GM18858 (cell line): ENCODE measurements at regions not wholly inside any gene's neighbourhood (a gene's known extent, or its start where the extent isn't known, plus 50 kb on each side); places are given as distances from the start of the nearest gene placed in this dataset.

Source experiments
- ATAC-seq: cut with Tn5 transposase; IDR thresholded peaks from one replicate; pipeline ENCODE4 v1.9.1; 2021; ENCODE audit not compliant: unreplicated experiment

DNA sequence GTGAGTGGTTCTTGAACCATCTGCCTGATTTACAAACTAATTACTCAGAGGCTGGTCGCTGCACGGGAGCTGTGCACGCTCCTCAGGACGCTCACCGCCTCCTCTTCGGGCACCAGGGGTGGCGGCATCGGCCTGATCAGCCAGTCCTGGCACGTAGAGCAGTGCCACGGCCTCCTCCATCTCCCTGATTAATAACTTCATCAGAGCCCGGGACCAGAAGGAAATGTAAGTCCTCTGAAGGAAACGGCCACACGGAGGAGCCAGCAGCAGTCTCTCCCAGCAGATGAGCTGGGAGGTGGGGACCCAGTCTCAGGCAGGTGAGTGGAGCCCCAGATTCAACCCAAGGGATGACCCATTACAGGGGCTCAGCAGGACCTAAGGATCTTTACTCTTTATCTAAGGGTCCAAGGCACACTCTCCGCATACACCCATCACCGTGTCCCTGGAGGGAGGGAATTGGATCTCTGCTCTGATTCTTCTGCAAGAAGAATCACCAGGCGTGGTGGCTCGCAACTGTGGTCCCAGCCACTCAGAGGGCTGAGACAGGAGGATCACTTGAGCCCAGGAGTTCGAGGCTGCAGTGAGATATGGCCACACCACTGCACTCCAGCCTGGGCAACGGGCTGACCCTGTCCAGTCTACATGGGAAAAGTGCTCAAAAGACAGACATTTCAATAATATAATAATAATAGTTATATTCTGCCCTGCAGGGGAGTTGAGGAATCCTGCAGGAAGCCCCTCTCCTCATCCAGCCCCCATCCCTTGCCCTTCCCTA, 366.5 kb downstream of the SEC14L1 start:
- ATAC-seq: no peak

DNA sequence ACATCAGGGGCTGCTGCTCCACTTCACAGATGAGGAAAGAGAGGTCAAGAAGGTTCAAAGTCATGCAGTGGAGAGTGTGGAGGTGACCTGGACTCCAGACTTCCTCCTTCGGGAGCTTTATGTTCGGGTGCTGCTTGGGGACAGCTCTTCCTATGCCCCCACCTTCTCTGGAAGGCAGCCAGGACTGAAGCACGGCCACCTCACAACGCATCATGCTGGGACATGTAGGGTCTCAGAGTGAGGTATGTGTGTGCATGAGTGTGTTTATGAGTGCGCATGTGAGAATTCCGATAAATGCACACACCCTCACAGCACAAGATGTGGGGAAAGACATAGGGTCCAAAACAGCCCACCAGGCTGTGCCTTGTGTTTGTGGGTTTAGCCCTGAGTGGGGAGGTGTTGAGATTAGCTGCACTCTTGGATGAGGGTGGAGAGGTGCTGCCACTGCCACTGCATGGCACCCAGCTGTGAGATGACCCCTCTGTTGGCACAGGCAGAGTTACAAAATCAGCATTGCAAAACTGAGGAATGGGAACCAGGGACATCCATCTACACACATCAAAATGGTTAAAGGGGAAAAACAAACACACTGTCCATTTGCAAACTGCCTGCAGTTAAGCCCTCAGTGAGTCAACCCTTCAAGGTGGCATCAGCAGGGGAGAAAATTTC, 367.4 kb downstream of the SEC14L1 start:
- ATAC-seq: no peak

DNA sequence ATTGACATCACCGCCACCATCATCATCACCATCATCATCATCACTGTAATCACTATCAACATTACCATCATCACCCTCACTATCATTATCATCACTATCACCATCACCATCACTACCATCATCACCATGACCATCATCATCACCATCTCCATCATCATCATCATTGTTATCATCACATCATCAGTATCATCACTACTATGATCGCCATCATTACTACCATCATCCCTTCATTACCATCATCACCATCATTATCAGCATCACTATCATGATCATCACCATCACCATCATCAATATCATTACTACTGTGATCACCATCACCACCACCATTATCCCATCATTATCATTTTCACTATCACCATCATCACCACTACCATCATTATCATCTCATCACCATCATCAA, 368.3 kb downstream of the SEC14L1 start:
- no peak for ATAC-seq

DNA sequence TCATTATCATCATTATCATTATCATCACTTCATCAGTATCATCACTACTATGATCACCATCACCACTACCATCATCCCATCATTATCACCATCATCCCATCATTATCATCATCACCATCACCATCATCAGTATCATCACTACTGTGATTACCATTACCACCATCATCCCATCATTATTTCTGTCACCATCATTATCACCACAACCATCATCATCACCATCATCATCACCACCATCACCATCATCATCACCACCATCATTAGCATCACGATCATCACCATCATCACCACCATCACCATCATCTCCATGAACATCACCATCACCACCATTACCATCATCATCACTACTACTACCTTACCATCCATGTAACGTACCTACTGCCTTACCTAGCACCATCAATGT, 368.8 kb downstream of the SEC14L1 start:
- no peak for ATAC-seq

DNA sequence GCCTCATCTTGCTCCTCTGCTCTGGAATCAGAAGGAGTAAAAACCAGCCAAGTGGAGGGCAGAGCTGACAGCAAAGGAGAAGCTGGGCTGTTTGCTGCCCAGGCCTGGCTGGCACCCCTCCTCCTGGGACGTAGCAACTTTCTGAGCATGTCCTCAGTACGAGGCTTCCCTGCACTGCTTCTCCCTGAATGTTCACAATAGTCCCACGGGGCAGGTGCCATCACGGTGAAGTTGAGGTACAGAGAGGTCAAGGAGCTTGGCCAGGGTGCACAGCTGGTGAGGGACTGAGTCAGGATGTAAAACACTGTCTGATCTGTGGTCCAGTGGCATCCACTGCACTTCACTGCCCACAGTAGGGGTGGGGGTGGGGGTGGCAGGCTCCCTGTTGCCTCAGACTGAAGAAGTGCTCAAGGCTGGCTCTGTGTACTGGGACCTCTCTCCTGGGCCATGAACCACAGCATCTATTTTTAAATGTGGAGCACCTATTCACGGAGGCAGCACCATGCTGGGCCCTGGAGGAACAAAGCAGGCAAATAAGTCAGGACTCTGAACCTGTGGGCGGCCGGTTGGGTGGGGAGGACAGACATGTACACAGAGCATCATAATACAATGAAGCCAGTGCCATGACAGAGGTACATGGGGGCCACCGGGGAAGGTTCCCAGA, 369.5 kb downstream of the SEC14L1 start:
- no peak for ATAC-seq

DNA sequence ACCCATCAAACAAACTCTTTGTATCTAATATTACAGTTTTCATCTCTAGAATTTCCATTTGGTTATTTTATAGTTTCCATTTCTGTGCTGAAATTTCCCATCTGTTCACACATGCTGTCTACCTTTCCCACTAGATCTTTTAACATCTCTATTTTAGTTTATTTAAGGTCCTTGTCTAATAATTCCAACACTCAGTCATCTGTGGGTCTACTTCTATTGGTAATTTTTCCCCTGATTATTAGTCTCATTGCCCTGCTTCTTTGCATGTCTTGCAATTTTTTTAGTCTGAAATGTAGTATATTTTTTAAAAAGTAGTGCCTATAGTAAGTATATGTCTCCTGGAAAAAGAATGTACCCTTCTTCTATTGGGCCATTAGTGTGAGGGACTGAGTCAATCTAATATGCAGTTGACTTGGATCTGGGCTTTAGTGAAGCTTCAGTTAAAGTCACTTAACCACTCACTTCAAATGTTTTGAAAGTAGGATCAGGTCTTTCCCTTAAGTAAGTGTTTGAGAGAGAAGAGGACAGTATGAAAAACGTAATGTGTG, 370.8 kb downstream of the SEC14L1 start:
- no peak for ATAC-seq

DNA sequence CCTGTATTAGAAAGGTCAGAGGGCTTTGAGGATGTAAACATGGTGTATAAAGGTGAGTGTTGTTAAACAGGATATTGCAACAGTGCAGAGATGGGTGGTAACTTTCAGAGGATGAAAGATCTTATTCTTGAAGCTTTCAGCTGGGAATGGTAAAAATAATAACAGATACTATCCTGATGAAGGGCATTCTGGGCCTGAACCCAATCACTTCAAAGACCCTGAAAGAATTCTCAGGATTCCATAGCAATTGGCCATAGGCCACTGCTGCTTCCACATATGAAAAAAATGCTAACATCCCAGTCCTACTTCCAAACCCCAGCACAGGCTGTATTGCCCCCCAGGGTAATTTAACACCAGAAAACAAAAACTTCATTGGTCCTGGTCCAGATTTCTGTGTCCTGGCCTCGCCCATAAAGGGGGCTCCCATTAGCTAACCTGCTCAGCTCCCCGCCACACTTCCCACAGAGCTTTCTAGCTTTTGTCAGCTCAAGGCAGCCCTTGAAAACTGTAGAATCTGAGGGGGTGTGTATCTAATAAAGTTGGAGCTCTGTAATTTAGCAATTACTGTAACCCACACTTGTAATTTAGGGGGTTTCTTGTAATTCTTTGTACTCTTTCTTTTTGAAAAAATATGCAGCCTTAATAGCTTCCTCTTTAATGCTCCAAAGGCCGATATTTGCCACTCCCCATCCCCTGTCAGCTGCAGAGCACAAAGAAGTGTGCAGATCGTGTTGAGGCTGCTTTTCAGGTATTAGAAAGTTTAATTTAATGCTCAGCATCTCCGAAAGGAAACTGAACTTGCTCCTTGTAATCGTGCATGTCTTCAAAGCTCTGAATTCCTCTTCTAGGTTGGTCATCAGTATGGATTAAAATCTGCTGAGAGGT, 371.5 kb downstream of the SEC14L1 start:
- ATAC-seq: no peak

DNA sequence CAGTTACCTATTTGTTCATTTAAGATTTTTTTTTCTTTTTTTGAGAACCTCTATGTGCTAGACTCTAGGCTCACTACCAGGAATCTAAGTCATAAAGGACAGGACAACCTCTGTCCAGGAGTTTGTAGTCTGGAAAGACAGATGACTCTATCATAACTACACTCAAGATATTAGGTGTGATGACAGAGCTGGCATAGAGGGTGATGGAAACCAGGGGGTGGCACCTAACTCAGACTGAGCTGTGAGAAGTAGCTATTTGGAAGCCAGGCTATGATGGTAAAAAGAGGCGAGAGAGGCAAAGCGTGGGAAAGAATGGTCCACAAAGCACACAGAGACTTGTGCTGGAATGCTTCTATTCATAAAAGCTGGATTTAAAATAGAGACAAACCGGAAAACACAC, 372.3 kb downstream of the SEC14L1 start:
- no peak for ATAC-seq

DNA sequence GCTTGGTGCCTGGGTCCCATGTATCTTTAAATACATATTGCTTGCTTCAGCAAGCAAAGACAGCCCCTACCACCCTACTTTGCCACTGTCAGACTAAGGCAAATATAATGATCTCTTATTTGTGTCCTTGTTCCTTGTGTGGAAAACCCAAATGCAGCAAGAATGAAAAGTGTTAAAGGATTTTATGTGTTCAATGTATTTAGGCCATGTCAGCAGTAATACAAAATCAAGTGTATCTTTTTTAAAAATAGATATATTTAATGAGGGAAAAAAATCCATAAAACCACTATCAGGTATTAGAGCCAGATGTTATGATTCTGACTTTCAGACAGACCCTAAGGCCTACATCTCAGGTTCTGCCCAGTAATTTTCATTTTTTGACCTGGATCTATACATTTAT, 374.5 kb downstream of the SEC14L1 start:
- ATAC-seq: no peak

DNA sequence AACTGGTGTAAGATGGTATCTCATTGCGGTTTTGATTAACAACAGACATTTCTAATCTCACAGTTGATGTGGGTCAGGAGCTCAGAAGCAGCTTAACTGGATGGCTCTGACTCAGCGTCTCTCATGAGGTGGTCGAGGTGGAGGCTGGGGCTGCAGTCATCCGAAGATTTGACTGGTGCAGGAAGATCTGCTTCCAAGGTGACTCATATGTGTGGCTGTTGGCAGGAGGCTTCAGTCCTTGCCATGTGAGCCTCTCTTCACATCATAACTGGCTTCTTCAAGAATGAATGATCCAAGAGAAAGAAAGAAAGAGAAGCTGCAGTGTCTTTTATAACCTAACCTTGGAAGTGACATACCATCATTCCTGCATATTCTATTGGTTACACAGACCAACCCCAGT, 376.1 kb downstream of the SEC14L1 start:
- no peak for ATAC-seq

DNA sequence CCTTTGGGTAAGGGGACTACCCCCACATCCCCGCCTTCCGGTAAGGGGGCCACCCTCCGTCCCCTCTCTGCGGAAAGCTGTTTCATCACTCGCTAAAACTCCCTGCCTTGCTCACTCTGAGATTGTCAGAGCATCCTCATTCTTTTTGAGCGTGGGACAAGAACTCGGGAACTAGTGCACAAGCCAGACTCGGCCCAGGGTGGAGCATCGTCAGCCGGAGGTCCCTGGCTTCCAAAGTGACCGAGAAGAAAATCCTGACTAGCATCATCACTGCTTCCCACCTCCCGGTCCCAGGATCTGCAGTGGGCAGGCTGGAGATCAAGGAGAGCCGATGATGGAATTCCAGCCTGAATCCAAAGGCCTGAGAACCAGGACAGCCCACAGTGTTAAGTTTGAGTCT, 380.3 kb downstream of the SEC14L1 start:
- no peak for ATAC-seq

DNA sequence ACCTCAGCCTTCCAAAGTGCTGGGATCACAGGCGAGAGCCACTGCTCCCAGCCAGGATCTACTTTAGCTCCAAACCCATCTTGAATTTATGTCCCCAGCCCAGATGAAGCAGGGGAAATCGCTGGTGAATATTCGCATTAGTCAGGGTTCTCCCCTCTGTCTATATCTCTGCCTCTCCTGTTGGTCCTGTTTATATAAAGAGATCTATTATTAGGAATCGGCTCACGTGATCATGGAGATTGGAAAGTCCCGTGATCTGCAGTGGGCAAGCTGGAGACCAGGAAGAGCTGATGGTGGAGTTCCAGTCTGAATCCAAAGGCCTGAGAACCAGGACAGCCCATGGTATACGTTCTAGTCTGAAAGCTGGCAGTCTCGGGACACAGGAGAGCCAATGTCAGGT, 382.8 kb downstream of the SEC14L1 start:
- no peak for ATAC-seq

DNA sequence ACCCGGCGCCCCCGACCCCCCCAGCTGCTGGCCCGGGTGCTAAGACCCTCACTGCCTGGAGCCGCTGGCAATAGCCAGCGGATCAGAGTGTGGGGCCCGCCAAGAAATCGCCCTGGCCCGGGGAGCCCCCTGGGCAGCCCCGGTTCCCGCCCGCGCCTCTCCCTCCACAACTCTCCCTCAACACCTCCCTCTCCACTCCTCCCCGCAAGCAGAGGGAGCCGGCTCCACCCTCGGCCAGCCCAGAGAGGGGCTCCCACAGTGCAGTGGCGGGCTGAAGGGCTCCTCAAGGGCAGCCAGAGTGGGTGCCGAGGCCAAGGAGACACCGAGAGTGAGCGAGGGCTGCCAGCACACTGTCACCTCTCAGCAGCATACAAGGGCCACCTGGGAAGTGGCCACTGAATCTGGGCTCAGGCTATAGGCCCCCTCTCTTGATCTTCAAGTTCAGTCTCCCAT, 385.5 kb downstream of the SEC14L1 start:
- ATAC-seq: no peak

DNA sequence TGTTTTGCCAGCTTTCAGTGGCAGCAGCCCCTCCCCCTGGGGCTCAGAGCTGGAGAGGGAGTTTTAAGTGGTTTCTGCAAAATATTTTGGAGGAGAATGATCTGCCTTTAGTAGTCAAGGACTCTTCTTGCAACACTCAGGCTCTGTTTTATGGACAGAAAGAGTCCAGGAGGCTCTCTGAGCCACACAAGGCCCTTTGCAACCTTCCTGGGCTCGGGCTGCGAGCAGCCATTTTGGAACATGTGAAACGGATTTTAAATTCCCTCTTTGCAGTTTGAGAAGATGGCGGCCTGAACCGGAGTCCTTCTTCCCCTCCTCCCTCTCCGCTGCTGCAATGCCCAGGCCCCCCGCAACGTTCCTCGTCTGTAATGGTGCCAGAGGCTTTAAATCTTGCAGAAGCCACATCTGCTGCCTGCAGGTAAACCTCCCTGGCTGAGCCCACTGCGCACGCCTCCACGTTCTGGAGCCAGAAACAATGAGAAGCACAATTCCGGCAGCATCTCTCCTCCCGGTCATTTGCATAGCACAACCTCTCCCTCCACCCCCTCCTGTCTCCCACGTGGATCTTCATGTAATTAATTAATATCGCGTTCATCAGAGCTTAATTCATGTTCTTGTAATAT, 386.1 kb downstream of the SEC14L1 start:
- no peak for ATAC-seq

DNA sequence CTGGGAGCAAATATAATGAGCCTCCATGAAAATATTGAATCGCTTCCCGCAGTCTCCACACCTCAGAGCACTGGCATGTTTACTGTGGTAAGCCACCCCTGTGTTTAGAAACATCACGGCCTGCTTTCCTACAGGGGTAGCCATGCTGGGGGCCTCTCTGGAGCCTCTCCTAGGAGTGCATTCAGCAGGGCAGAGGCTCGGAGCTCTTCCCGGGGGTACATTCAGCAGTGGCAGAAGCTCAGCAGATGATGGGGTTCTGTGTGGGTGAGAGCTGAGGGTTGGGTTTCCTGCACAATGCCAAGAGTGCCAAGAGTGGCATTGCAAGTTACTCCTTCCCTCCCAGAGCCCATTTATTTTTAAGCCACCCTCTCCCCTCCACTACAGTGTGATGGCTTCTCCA, 386.6 kb downstream of the SEC14L1 start:
- ATAC-seq: no peak

DNA sequence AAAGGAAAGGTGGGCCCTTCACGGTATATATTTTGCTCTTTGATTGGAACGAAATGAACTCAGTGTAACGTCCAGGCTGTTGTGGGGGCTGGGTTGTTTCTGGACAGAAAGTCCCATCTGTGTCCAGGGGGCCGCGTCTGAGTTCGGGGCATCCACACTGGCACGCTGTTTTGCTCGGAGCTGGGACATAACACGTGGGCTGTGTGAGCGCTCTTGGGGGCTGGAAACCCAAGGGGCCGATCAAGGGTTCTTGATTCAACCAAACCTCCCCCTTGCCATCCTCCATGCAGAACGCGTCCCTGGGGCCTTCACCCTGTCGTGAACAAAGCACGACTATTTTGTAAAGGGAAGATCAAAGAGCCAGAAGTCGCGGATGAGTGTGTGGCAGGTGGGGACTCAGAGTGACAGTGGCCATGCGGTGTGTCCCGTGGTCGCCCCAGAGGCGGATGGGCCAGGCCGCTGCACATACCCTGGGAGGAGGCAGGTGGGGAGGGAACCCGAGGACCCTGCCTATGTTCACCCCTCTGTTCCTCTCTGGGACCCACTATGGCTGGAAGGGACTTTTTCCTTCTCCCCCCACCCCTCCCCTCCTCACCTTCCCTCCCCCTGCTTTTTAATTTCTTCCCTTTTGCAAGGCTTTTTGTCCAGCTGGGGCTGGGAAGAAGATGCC, 387.2 kb downstream of the SEC14L1 start:
- ATAC-seq: no peak

DNA sequence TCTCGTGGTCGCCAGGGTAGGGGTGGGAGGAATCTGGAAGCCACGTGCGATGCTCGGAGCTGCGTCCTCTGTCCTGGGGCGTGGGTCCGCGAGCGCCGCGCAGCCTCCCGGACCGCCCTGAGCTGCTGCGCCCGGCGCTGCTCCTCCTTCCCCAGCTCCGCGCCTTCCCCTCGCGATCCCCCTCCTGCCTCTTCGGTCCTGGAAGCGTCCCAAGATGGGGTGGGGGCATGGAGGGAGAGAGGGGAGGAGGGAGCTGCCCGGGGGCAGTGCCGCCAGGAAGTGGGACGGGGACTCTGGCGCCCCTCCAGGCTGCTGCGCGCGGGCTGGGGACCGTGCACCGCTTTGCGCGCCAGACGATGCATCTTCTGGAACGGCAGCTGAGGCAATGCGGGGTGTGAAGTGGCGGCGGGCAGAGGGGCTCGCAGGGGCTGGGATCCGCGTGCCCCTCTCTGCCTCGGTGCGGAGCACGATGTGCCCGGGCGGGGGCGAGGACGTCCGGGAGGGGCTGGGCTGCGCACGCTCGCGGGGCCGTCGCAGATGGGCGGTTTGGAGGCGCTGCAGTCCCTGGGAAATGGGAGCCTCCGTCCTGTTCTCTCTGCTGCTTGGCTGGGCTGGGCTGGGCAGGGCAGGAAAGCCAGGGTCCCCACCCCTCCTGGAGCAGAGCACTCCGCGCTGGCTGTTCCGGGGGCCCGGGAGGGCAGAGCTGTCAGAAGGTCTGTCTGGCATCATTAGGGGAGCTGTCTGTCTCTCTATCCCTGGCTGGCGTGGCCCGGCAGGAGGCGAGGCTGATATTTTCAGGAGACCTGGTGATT, 388.0 kb downstream of the SEC14L1 start:
- no peak for ATAC-seq

DNA sequence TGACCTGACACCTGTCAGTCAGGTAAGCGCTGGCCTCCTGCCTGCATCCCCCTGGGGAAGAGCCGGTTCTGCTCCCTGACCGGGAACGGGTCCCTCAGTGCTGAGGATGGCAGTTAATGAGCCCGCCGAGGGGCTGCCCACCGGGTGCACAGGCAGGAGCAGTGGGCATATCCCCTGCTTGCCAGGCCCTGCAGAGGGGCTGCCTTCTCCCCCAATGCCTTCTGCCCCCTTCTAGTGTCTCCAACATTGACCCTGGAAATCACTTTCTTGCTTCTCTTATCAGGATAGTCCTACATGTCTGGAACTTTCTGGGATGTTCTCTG, 388.5 kb downstream of the SEC14L1 start:
- ATAC-seq: no peak

DNA sequence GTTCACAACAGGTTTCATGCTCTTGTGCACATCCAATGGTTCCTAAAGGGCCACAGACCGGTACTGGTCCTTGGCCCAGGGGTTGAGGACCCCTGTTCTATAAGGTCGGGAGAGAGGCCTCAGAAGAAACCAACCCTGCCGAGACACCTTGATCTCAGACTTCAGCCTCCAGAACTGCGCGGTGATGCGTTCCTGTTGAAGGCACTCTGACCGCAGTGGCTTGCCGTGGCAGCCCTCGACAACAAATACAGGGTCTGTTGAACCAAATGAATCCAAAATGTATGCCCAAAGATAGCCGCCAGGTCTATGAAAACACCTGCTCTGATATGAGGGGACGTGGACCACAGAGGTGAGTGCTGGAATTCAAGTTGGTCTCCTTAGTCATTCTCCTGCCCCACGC, 389.8 kb downstream of the SEC14L1 start:
- ATAC-seq: no peak
